ENCODE measurements at regions not wholly inside any gene's neighbourhood (a gene's known extent, or its start where the extent isn't known, plus 50 kb on each side); places are given as distances from the start of the nearest gene placed in this dataset.
"Not testable (repeated sequence)": the region's sequence is repeated elsewhere in the genome, so short reads cannot be mapped to it uniquely, and the experiment has no call there.

DNA sequence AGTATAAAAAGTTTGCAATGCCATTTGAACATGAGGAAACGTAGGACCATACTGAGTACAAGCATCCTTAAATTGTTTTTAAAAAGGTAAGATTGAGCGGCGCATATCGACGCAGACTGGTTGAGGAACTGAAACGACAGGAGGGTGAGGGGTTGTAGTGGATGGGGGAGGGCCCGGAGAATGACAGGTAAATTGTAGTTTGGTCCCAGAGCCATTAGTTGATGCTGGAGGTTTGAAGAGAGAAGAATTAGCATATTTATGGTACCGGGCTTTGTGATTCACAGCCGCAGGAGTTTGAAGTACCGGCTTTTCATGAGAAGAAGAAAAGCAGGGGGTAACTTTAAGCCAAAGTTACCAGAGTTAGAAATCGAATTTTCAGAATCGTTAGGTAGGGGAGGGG lies 179.5 kb downstream of the OTOP1 start:
- BruUV-seq (replicated peaks); CTCF ChIA-PET (ENCODE audit: unreplicated experiment); H2AFZ ChIP-seq (ENCODE audit: low read length); H3K36me3 ChIP-seq (ENCODE audit: insufficient read depth, low read length); H3K9me2 ChIP-seq (ENCODE audit: insufficient read depth, low read length); H3K79me2 ChIP-seq (ENCODE audit: insufficient read depth, low read depth, low read length); H3K27ac ChIP-seq (ENCODE audit: low read depth, low read length, poor library complexity, severe bottlenecking); H3K4me1 ChIP-seq (ENCODE audit: insufficient read depth, low read length, poor library complexity, severe bottlenecking); H3K4me2 ChIP-seq (ENCODE audit: low read length); H3K9me3 ChIP-seq (ENCODE audit: low read length); intact Hi-C loops (cut with micrococcal nuclease; ENCODE audit: unreplicated experiment); H4K20me1 ChIP-seq (ENCODE audit: insufficient read depth, low read length); H3K4me3 ChIP-seq (ENCODE audit: low read depth, low read length, poor library complexity, severe bottlenecking); POLR2A ChIA-PET; DNase-seq (ENCODE audit: low spot score): not testable (repeated sequence)
- TF ChIP-seq EZH2phosphoT487 (IDR thresholded peaks at IDR 0.05; ENCODE audit: borderline replicate concordance, low read depth, low read length), result 0 out of 2 replicates have a peak, but pooled peaks have one; percentile 42

DNA sequence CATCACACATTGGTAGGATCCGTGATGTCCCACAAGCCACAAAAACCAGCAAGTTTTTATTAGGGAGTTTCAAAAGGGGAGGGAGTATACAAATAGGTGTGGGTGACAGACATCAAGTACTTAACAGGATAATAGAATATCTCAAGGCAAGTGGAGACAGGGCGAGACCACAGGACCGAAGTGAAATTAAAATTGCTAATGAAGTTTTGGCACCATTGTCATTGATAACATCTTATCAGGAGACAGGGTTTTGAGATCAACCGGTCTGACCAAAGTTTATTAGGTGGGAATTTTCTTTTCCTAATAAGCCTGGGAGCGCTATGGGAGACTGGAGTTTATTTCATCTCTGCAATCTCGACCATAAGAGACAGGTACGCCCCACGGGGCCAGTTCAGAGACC lies 178.5 kb downstream of the OTOP1 start:
- H3K79me2 ChIP-seq (ENCODE audit: insufficient read depth, low read depth, low read length); DNase-seq (ENCODE audit: low spot score); BruUV-seq (replicated peaks); H3K4me2 ChIP-seq (ENCODE audit: low read length); POLR2A ChIA-PET; H4K20me1 ChIP-seq (ENCODE audit: insufficient read depth, low read length); H3K4me1 ChIP-seq (ENCODE audit: insufficient read depth, low read length, poor library complexity, severe bottlenecking); H3K36me3 ChIP-seq (ENCODE audit: insufficient read depth, low read length); CTCF ChIA-PET (ENCODE audit: unreplicated experiment); intact Hi-C loops (cut with micrococcal nuclease; ENCODE audit: unreplicated experiment); H3K4me3 ChIP-seq (ENCODE audit: low read depth, low read length, poor library complexity, severe bottlenecking); H3K9me3 ChIP-seq (ENCODE audit: low read length); H2AFZ ChIP-seq (ENCODE audit: low read length); H3K27ac ChIP-seq (ENCODE audit: low read depth, low read length, poor library complexity, severe bottlenecking); H3K9me2 ChIP-seq (ENCODE audit: insufficient read depth, low read length): not testable (repeated sequence)

DNA sequence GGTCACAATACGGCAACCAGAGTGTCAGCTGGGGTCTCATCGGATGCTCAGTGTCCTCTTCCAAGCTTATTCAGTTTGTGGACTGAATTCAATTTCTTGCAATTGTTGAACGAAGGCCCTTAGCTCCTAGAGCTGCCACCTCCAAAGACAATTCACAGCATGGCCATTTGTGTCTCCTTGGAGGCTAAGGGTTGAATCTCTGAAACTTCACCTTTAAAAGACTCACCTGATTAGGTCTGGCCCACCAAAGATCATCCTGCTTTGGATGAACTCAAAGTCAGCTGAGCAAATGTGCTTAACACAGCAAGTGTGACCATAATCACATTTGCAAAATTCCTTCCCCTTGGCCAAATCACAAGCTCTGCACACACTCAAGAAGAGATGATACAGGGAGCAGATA lies 175.9 kb downstream of the OTOP1 start:
- DNase-seq (ENCODE audit: low spot score); CTCF ChIA-PET (ENCODE audit: unreplicated experiment); H3K79me2 ChIP-seq (ENCODE audit: insufficient read depth, low read depth, low read length); H3K27ac ChIP-seq (ENCODE audit: low read depth, low read length, poor library complexity, severe bottlenecking); H3K9me2 ChIP-seq (ENCODE audit: insufficient read depth, low read length); POLR2A ChIA-PET; H4K20me1 ChIP-seq (ENCODE audit: insufficient read depth, low read length); H3K9me3 ChIP-seq (ENCODE audit: low read length); BruUV-seq (replicated peaks); intact Hi-C loops (cut with micrococcal nuclease; ENCODE audit: unreplicated experiment); H3K4me1 ChIP-seq (ENCODE audit: insufficient read depth, low read length, poor library complexity, severe bottlenecking); H3K4me3 ChIP-seq (ENCODE audit: low read depth, low read length, poor library complexity, severe bottlenecking); H2AFZ ChIP-seq (ENCODE audit: low read length); H3K36me3 ChIP-seq (ENCODE audit: insufficient read depth, low read length); H3K4me2 ChIP-seq (ENCODE audit: low read length): not testable (repeated sequence)

GRCh38 chr4:4052933-4053332 lies 173.8 kb downstream of the OTOP1 start:
- H4K20me1 ChIP-seq (ENCODE audit: insufficient read depth, low read length); H3K4me3 ChIP-seq (ENCODE audit: low read depth, low read length, poor library complexity, severe bottlenecking); BruUV-seq (replicated peaks); H3K4me2 ChIP-seq (ENCODE audit: low read length); H3K9me2 ChIP-seq (ENCODE audit: insufficient read depth, low read length); H2AFZ ChIP-seq (ENCODE audit: low read length); DNase-seq (ENCODE audit: low spot score); H3K27ac ChIP-seq (ENCODE audit: low read depth, low read length, poor library complexity, severe bottlenecking); H3K9me3 ChIP-seq (ENCODE audit: low read length); H3K79me2 ChIP-seq (ENCODE audit: insufficient read depth, low read depth, low read length); H3K4me1 ChIP-seq (ENCODE audit: insufficient read depth, low read length, poor library complexity, severe bottlenecking); POLR2A ChIA-PET; CTCF ChIA-PET (ENCODE audit: unreplicated experiment); H3K36me3 ChIP-seq (ENCODE audit: insufficient read depth, low read length); intact Hi-C loops (cut with micrococcal nuclease; ENCODE audit: unreplicated experiment): not testable (repeated sequence)

- BruUV-seq (replicated peaks); H3K4me1 ChIP-seq (ENCODE audit: insufficient read depth, low read length, poor library complexity, severe bottlenecking); H3K4me2 ChIP-seq (ENCODE audit: low read length); H2AFZ ChIP-seq (ENCODE audit: low read length); DNase-seq (ENCODE audit: low spot score); H3K36me3 ChIP-seq (ENCODE audit: insufficient read depth, low read length); H3K9me3 ChIP-seq (ENCODE audit: low read length); H4K20me1 ChIP-seq (ENCODE audit: insufficient read depth, low read length); POLR2A ChIA-PET; H3K9me2 ChIP-seq (ENCODE audit: insufficient read depth, low read length); H3K4me3 ChIP-seq (ENCODE audit: low read depth, low read length, poor library complexity, severe bottlenecking); H3K79me2 ChIP-seq (ENCODE audit: insufficient read depth, low read depth, low read length); H3K27ac ChIP-seq (ENCODE audit: low read depth, low read length, poor library complexity, severe bottlenecking); CTCF ChIA-PET (ENCODE audit: unreplicated experiment); intact Hi-C loops (cut with micrococcal nuclease; ENCODE audit: unreplicated experiment): not testable (repeated sequence)
Measured at GRCh38 chr4:4057226-4057625, 169.5 kb downstream of the OTOP1 start.

DNA sequence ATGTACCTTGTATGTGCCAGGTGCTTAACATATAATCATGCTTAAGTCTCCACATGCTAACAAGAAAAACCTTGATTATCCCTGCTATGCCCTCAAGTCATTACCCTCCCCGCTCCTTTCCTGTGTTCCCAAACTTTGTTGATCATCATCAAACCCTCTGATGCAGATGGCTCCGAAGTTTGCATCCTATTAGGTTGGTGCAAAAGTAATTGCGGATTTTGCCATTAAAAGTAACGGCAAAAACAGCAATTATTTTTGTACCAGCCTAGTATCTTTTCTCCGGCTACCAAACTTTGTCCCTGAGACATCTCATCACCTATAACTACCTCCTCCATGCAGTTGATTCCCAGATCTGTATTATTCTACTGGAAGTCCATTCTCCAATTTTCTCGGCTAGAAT lies 142.6 kb downstream of the OTOP1 start:
- H3K4me3 ChIP-seq (ENCODE audit: low read depth, low read length, poor library complexity, severe bottlenecking), result not testable (repeated sequence)

More for the DNA sequence above, 142.6 kb downstream of the OTOP1 start:
- H3K27ac ChIP-seq (ENCODE audit: low read depth, low read length, poor library complexity, severe bottlenecking); H3K9me2 ChIP-seq (ENCODE audit: insufficient read depth, low read length); H3K4me2 ChIP-seq (ENCODE audit: low read length); H3K9me3 ChIP-seq (ENCODE audit: low read length); H3K4me1 ChIP-seq (ENCODE audit: insufficient read depth, low read length, poor library complexity, severe bottlenecking); CTCF ChIA-PET (ENCODE audit: unreplicated experiment); H2AFZ ChIP-seq (ENCODE audit: low read length); H3K79me2 ChIP-seq (ENCODE audit: insufficient read depth, low read depth, low read length); H3K36me3 ChIP-seq (ENCODE audit: insufficient read depth, low read length); BruUV-seq (replicated peaks); intact Hi-C loops (cut with micrococcal nuclease; ENCODE audit: unreplicated experiment); H4K20me1 ChIP-seq (ENCODE audit: insufficient read depth, low read length); DNase-seq (ENCODE audit: low spot score): not testable (repeated sequence)
- POLR2A ChIA-PET, result interaction anchor here (0.7 kb wide), 1 partner anchor 19 kb away, joined by 6 read pairs; no protein-coding TSS in a partner anchor

Data from OCI-LY7 (cell line).